Kidney (tissue), 13 donors: ENCODE measurements at regions not wholly inside any gene's neighbourhood (a gene's known extent, or its start where the extent isn't known, plus 50 kb on each side); places are given as distances from the start of the nearest gene placed in this dataset.
"Not testable (repeated sequence)": the region's sequence is repeated elsewhere in the genome, so short reads cannot be mapped to it uniquely, and the experiment has no call there.

Experiments used
- DNase-seq, 5 donors: peaks; one replicate each; pipeline ENCODE4 v3.0.0-alpha.2; 2013 to 2020
- FAIRE-seq: peaks from 2 replicates; lab custom pipeline; 2012; peaks lifted over from hg19 to GRCh38; lab: Jason Lieb, UNC
- H3K27ac ChIP-seq, 2 donors: one replicate each; pipeline ENCODE4 v1.7.0; 2013; ENCODE audit warnings: low read depth in 2 of 2, low read length in 2 of 2, inconsistent platforms in 1 of 2
- H3K27me3 ChIP-seq: one replicate; pipeline ENCODE4 v1.7.1; 2013; ENCODE audit warnings: low read length, inconsistent platforms; ENCODE audit not compliant: control insufficient read depth, insufficient read depth
- H3K36me3 ChIP-seq, 3 donors: one replicate each; pipeline versions ENCODE4 v1.7.0 to v1.7.1; 2013; ENCODE audit warnings: low read length in 3 of 3, control low read depth in 1 of 3, inconsistent platforms in 1 of 3; ENCODE audit not compliant: insufficient read depth in 3 of 3, control insufficient read depth in 2 of 3
- H3K4me1 ChIP-seq, 3 donors: one replicate each; pipeline versions ENCODE4 v1.7.0 to v1.7.1; 2013; ENCODE audit warnings: low read length in 3 of 3, inconsistent platforms in 1 of 3, low read depth in 1 of 3; ENCODE audit not compliant: control insufficient read depth in 2 of 3, insufficient read depth in 2 of 3
- H3K4me3 ChIP-seq, 3 donors: one replicate each; pipeline versions ENCODE4 v1.7.0 to v1.8.1; 2013; ENCODE audit warnings: low read length in 3 of 3, control low read depth in 1 of 3, inconsistent platforms in 1 of 3
- H3K9ac ChIP-seq, 3 donors: one replicate each; pipeline versions ENCODE4 v1.7.0 to v1.7.1; 2013; ENCODE audit warnings: low read length in 3 of 3, control low read depth in 1 of 3, inconsistent platforms in 1 of 3
- H3K9me3 ChIP-seq, 3 donors: one replicate each; pipeline versions ENCODE4 v1.7.0 to v1.7.1; 2013; ENCODE audit warnings: low read length in 3 of 3, control low read depth in 1 of 3, inconsistent platforms in 1 of 3; ENCODE audit not compliant: control insufficient read depth in 2 of 3, insufficient read depth in 1 of 3
- CTCF ChIP-seq: IDR thresholded peaks from 3 replicates; pipeline ENCODE4 v1.5.1; 2012; ENCODE audit warnings: mild to moderate bottlenecking, moderate library complexity, borderline replicate concordance; ENCODE audit not compliant: insufficient read depth; ENCODE audit errors: extremely low read depth
- intact Hi-C: fragments of 100-400 bp; cut with DNase I; formaldehyde crosslinking; loops from one replicate; pipeline ENCODE4 v1.11.1; 2022
- donor health status: control.
- donor health status: control.
- donor health status: control.
- donor health status: control.
- donor health status: control.
- donor health status: DM: yes; HTN: yes; CAD: no.
- donor health status: Normal renal cell carcinoma (clear cell type).

- Histone ChIP-seq H3K9ac (no peak overlapping the region), H3K4me3 (no peak overlapping the region), H3K36me3 (no peaks in the 10 kb centered on the region), H3K9me3 (no peaks in the 10 kb centered on the region), H3K4me1 (no peaks in the 10 kb centered on the region), H3K27ac (no peak overlapping the region), H3K27me3 (no peaks in the 10 kb centered on the region)
- intact Hi-C loops, result no loop called here
- DNase-seq (no peak), FAIRE-seq (no peak)
- TF ChIP-seq CTCF, result no peak
Measured at GRCh38 chr4:150012851-150013360, 65.3 kb upstream of the DCLK2 start.

GRCh38 chr4:150015910-150016309 lies 62.3 kb upstream of the DCLK2 start:
- H3K4me3 ChIP-seq, H3K36me3 ChIP-seq, H3K27ac ChIP-seq, H3K27me3 ChIP-seq, FAIRE-seq, H3K9me3 ChIP-seq, DNase-seq, H3K9ac ChIP-seq, H3K4me1 ChIP-seq, intact Hi-C loops: not testable (repeated sequence)

- intact Hi-C loops, H3K4me1 ChIP-seq, FAIRE-seq, H3K9me3 ChIP-seq, H3K36me3 ChIP-seq, H3K27me3 ChIP-seq, H3K27ac ChIP-seq, H3K9ac ChIP-seq, DNase-seq, H3K4me3 ChIP-seq: not testable (repeated sequence)
Measured at GRCh38 chr4:150016621-150017020, 61.6 kb upstream of the DCLK2 start.

- Histone ChIP-seq H3K4me3 (no peak overlapping the region), H3K36me3 (no peaks in the 10 kb centered on the region), H3K9me3 (no peaks in the 10 kb centered on the region), H3K27ac (no peak overlapping the region), H3K9ac (no peak overlapping the region), H3K4me1 (no peaks in the 10 kb centered on the region), H3K27me3 (no peaks in the 10 kb centered on the region)
- intact Hi-C loops, result no loop called here
- FAIRE-seq (no peak), DNase-seq (no peak)
- no peak for TF ChIP-seq CTCF
Measured at GRCh38 chr4:150018257-150018656, 60.0 kb upstream of the DCLK2 start.
